Endodermal cell (in vitro differentiated cells): ENCODE measurements at regions not wholly inside any gene's neighbourhood (a gene's known extent, or its start where the extent isn't known, plus 50 kb on each side); places are given as distances from the start of the nearest gene placed in this dataset.
A peak's percentile ranks its signal among the peaks of the same experiment; 100 is the strongest.

ENCODE experiments used
- DNase-seq: peaks from one replicate; pipeline ENCODE4 v3.0.0-alpha.2; 2017
- H3K27ac ChIP-seq: 2 replicates; pipeline ENCODE4 v1.5.1; 2013; ENCODE audit warnings: mild to moderate bottlenecking, low read depth, low read length, moderate library complexity
- H3K27me3 ChIP-seq: 2 replicates; pipeline ENCODE4 v1.6.1; 2013; ENCODE audit warnings: mild to moderate bottlenecking, low read length, moderate library complexity; ENCODE audit not compliant: insufficient read depth, control insufficient read depth, poor library complexity, severe bottlenecking
- H3K36me3 ChIP-seq: 2 replicates; pipeline ENCODE4 v1.7.0; 2013; ENCODE audit warnings: mild to moderate bottlenecking, low read length, moderate library complexity; ENCODE audit not compliant: control insufficient read depth, insufficient read depth
- H3K4me1 ChIP-seq: one replicate; pipeline ENCODE4 v1.7.0; 2013; ENCODE audit warnings: low read length; ENCODE audit not compliant: control insufficient read depth, insufficient read depth
- H3K4me3 ChIP-seq: 2 replicates; pipeline ENCODE4 v1.5.1; 2013; ENCODE audit warnings: mild to moderate bottlenecking, low read length, moderate library complexity
- H3K9ac ChIP-seq: 2 replicates; pipeline ENCODE4 v1.6.1; 2013; ENCODE audit warnings: mild to moderate bottlenecking, low read length, moderate library complexity; ENCODE audit not compliant: poor library complexity, severe bottlenecking; ENCODE audit errors: extremely low read depth
- H3K9me3 ChIP-seq: 2 replicates; pipeline ENCODE4 v1.6.1; 2013; ENCODE audit warnings: mild to moderate bottlenecking, low read length, moderate library complexity; ENCODE audit not compliant: control insufficient read depth
- H3K27ac Mint-ChIP-seq: 2 replicates; pipeline ENCODE4 v1.8.0; 2020; ENCODE audit warnings: mixed read lengths
- H3K27me3 Mint-ChIP-seq: 2 replicates; pipeline ENCODE4 v1.8.0; 2021; ENCODE audit warnings: mild to moderate bottlenecking, mixed read lengths; ENCODE audit not compliant: insufficient read depth
- H3K36me3 Mint-ChIP-seq: 2 replicates; pipeline ENCODE4 v1.8.0; 2020; ENCODE audit warnings: low read depth, mixed read lengths
- H3K4me1 Mint-ChIP-seq: 2 replicates; pipeline ENCODE4 v1.8.0; 2020; ENCODE audit warnings: mixed read lengths
- H3K4me3 Mint-ChIP-seq: 2 replicates; pipeline ENCODE4 v1.8.0; 2020; ENCODE audit warnings: mild to moderate bottlenecking, moderate library complexity, mixed read lengths
- H3K9me3 Mint-ChIP-seq: 2 replicates; pipeline ENCODE4 v1.8.0; 2020; ENCODE audit warnings: mild to moderate bottlenecking, mixed read lengths
- CTCF ChIP-seq: fragments of 200-600 bp; sonication (generic); conservative IDR thresholded peaks from 2 replicates; pipeline ENCODE4 v1.5.0; 2021; ENCODE audit warnings: antibody characterized with exemption, mild to moderate bottlenecking
- WGBS, 2 experiments: methylation state at CpG; one replicate each; pipeline versions ENCODE4 v1.1.5 to v1.1.7; 2013; ENCODE audit warnings: missing lambda C conversion rate in 2 of 2, mixed read lengths in 1 of 2; ENCODE audit not compliant: insufficient coverage in 1 of 2, insufficient read length in 1 of 2; 5-methylcytosine and 5-hydroxymethylcytosine counted together

- Histone ChIP-seq H3K9ac (no peak overlapping the region), H3K4me3 (no peak overlapping the region), H3K36me3 (no peaks in the 10 kb centered on the region), H3K27me3 (no peaks in the 10 kb centered on the region), H3K9me3 (no peaks in the 10 kb centered on the region), H3K4me1 (no peaks in the 10 kb centered on the region), H3K27ac (no peak overlapping the region)
- no peaks in the 10 kb centered on the region for H3K27me3 Mint-ChIP-seq
- 97 to 100% methylated on average over 2 to 3 of the region's 3 CpGs for WGBS, 2 experiments
- no peak overlapping the region for H3K27ac Mint-ChIP-seq
- H3K9me3 Mint-ChIP-seq: no peaks in the 10 kb centered on the region
- no peak for DNase-seq
- H3K36me3 Mint-ChIP-seq: no peaks in the 10 kb centered on the region
- no peak for TF ChIP-seq CTCF
- no peaks in the 10 kb centered on the region for H3K4me1 Mint-ChIP-seq
- no peak overlapping the region for H3K4me3 Mint-ChIP-seq
Observed at GRCh38 chr14:22438742-22439141, 150.3 kb downstream of the DAD1 start.

- no peak for TF ChIP-seq CTCF
- Histone ChIP-seq H3K27ac (no peak overlapping the region), H3K36me3 (no peaks in the 10 kb centered on the region), H3K9ac (no peak overlapping the region), H3K4me1 (no peaks in the 10 kb centered on the region), H3K27me3 (peaks cover 18% of the 10 kb centered on the region), H3K9me3 (no peaks in the 10 kb centered on the region), H3K4me3 (no peak overlapping the region)
- H3K4me1 Mint-ChIP-seq: no peaks in the 10 kb centered on the region
- DNase-seq: peak; percentile 28
- H3K36me3 Mint-ChIP-seq: no peaks in the 10 kb centered on the region
- no peak overlapping the region for H3K27ac Mint-ChIP-seq
- H3K9me3 Mint-ChIP-seq: no peaks in the 10 kb centered on the region
- H3K27me3 Mint-ChIP-seq: no peaks in the 10 kb centered on the region
- no peak overlapping the region for H3K4me3 Mint-ChIP-seq
- 83 to 92% methylated on average over 1 to 6 of the region's 6 CpGs for WGBS, 2 experiments
Observed at GRCh38 chr14:22434901-22435550, 154.0 kb downstream of the DAD1 start.

- no peaks in the 10 kb centered on the region for H3K4me1 ChIP-seq
- no peak overlapping the region for H3K4me3 Mint-ChIP-seq
- H3K4me1 Mint-ChIP-seq: peaks cover under 1% of the 10 kb centered on the region
- 86 to 89% methylated on average over 4 of the region's 4 CpGs for WGBS, 2 experiments
- peak; percentile 49 for DNase-seq
- no peaks in the 10 kb centered on the region for H3K9me3 Mint-ChIP-seq
- peak; percentile 61 for TF ChIP-seq CTCF
- no peak overlapping the region for H3K27ac Mint-ChIP-seq
- no peak overlapping the region for H3K4me3 ChIP-seq
- H3K27me3 ChIP-seq: peaks cover 18% of the 10 kb centered on the region
- H3K27me3 Mint-ChIP-seq: peaks cover under 1% of the 10 kb centered on the region
- H3K36me3 Mint-ChIP-seq: no peaks in the 10 kb centered on the region
- H3K36me3 ChIP-seq: no peaks in the 10 kb centered on the region
- no peak overlapping the region for H3K27ac ChIP-seq
- H3K9me3 ChIP-seq: no peaks in the 10 kb centered on the region
- H3K9ac ChIP-seq: no peak overlapping the region
Observed at GRCh38 chr14:22434030-22434429, 155.0 kb downstream of the DAD1 start.
